ENCODE measurements at regions not wholly inside any gene's neighbourhood (a gene's known extent, or its start where the extent isn't known, plus 50 kb on each side); places are given as distances from the start of the nearest gene placed in this dataset.

GRCh38 chr20:58025233-58025632 is 203.2 kb downstream of the ANKRD60 start:
- POLR2A ChIA-PET: no interaction called here
- ATAC-seq: no peak
- Mint-ChIP-seq H3K4me3 (no peak overlapping the region), H3K27me3 (peaks cover 11 to 44% (median 21%) of the 10 kb centered on the region in 5 donors), H3K9me3 (no peaks in the 10 kb centered on the region), H3K36me3 (no peaks in the 10 kb centered on the region), H3K4me1 (peaks cover 0 to 3% (median 0%) of the 10 kb centered on the region in 4 donors), H3K27ac (no peak overlapping the region)
- DNase-seq: no peak

GRCh38 chr20:58024241-58024721 is 204.2 kb downstream of the ANKRD60 start:
- peaks cover 11 to 36% (median 18%) of the 10 kb centered on the region in 5 donors for H3K27me3 Mint-ChIP-seq
- H3K9me3 Mint-ChIP-seq: no peaks in the 10 kb centered on the region
- H3K27ac Mint-ChIP-seq: no peak overlapping the region
- ATAC-seq (no peak), DNase-seq (no peak)
- POLR2A ChIA-PET: no interaction called here
- no peak overlapping the region for H3K4me3 Mint-ChIP-seq
- no peaks in the 10 kb centered on the region for H3K36me3 Mint-ChIP-seq
- peaks cover 0 to 3% (median 0%) of the 10 kb centered on the region in 4 donors for H3K4me1 Mint-ChIP-seq

- no peaks in the 10 kb centered on the region for H3K9me3 Mint-ChIP-seq
Observed at GRCh38 chr20:58023781-58024180, 204.7 kb downstream of the ANKRD60 start.

GRCh38 chr20:58023346-58023745 is 205.1 kb downstream of the ANKRD60 start:
- POLR2A ChIA-PET: no interaction called here
- H3K4me3 Mint-ChIP-seq: no peak overlapping the region
- no peaks in the 10 kb centered on the region for H3K9me3 Mint-ChIP-seq
- ATAC-seq (no peak), DNase-seq (no peak)
- peaks cover 0 to 3% (median 0%) of the 10 kb centered on the region in 4 donors for H3K4me1 Mint-ChIP-seq
- H3K36me3 Mint-ChIP-seq: no peaks in the 10 kb centered on the region
- no peak overlapping the region for H3K27ac Mint-ChIP-seq
- peaks cover 6 to 34% (median 15%) of the 10 kb centered on the region in 5 donors for H3K27me3 Mint-ChIP-seq

More at GRCh38 chr20:58023781-58024180, 204.7 kb downstream of the ANKRD60 start:
- POLR2A ChIA-PET: no interaction called here
- no peak overlapping the region for H3K4me3 Mint-ChIP-seq
- no peak for DNase-seq
- peaks cover 10 to 34% (median 17%) of the 10 kb centered on the region in 5 donors for H3K27me3 Mint-ChIP-seq
- ATAC-seq: no peak
- no peaks in the 10 kb centered on the region for H3K36me3 Mint-ChIP-seq
- H3K27ac Mint-ChIP-seq: no peak overlapping the region
- peaks cover 0 to 3% (median 0%) of the 10 kb centered on the region in 4 donors for H3K4me1 Mint-ChIP-seq

GRCh38 chr20:58022711-58023110 is 205.7 kb downstream of the ANKRD60 start:
- ATAC-seq: no peak
- no peaks in the 10 kb centered on the region for H3K36me3 Mint-ChIP-seq
- POLR2A ChIA-PET: no interaction called here
- no peak overlapping the region for H3K27ac Mint-ChIP-seq
- peaks cover 3 to 35% (median 18%) of the 10 kb centered on the region in 5 donors for H3K27me3 Mint-ChIP-seq
- no peaks in the 10 kb centered on the region for H3K9me3 Mint-ChIP-seq
- DNase-seq: no peak
- no peak overlapping the region for H3K4me3 Mint-ChIP-seq
- H3K4me1 Mint-ChIP-seq: peaks cover 0 to 6% (median 1%) of the 10 kb centered on the region in 4 donors

- Mint-ChIP-seq H3K27ac (peak overlapping the region in 1 of 10 donors; percentile 83), H3K4me1 (peaks cover 0 to 6% (median 1%) of the 10 kb centered on the region in 4 donors), H3K36me3 (no peaks in the 10 kb centered on the region), H3K27me3 (peaks cover 0 to 36% (median 20%) of the 10 kb centered on the region in 5 donors), H3K9me3 (no peaks in the 10 kb centered on the region), H3K4me3 (no peak overlapping the region)
- DNase-seq (no peak), ATAC-seq (no peak)
- POLR2A ChIA-PET: no interaction called here
Observed at GRCh38 chr20:58021481-58021880, 207.0 kb downstream of the ANKRD60 start.

- DNase-seq (no peak), ATAC-seq (no peak)
- peaks cover 0 to 6% (median 1%) of the 10 kb centered on the region in 4 donors for H3K4me1 Mint-ChIP-seq
- H3K4me3 Mint-ChIP-seq: no peak overlapping the region
- POLR2A ChIA-PET: no interaction called here
- H3K27ac Mint-ChIP-seq: peak overlapping the region in 1 of 10 donors; percentile 53
- H3K9me3 Mint-ChIP-seq: no peaks in the 10 kb centered on the region
- H3K27me3 Mint-ChIP-seq: peaks cover 0 to 37% (median 20%) of the 10 kb centered on the region in 5 donors
- no peaks in the 10 kb centered on the region for H3K36me3 Mint-ChIP-seq
Observed at GRCh38 chr20:58020656-58021454, 207.6 kb downstream of the ANKRD60 start.

- Mint-ChIP-seq H3K4me1 (peaks cover under 1 to 6% (median 2%) of the 10 kb centered on the region in 4 donors), H3K36me3 (no peaks in the 10 kb centered on the region), H3K9me3 (no peaks in the 10 kb centered on the region), H3K4me3 (no peak overlapping the region), H3K27me3 (peaks cover 0 to 39% (median 20%) of the 10 kb centered on the region in 5 donors), H3K27ac (no peak overlapping the region)
- ATAC-seq (no peak), DNase-seq (no peak)
- POLR2A ChIA-PET: no interaction called here
Observed at GRCh38 chr20:58019850-58020625, 208.4 kb downstream of the ANKRD60 start.

- ATAC-seq: no peak
Observed at GRCh38 chr20:58019027-58019849, 209.2 kb downstream of the ANKRD60 start.

GRCh38 chr20:58018590-58018989 is 209.9 kb downstream of the ANKRD60 start:
- DNase-seq (no peak), ATAC-seq (no peak)
- H3K4me3 Mint-ChIP-seq: no peak overlapping the region
- peaks cover 10 to 14% (median 13%) of the 10 kb centered on the region in 4 donors for H3K4me1 Mint-ChIP-seq
- H3K27ac Mint-ChIP-seq: no peak overlapping the region
- POLR2A ChIA-PET: no interaction called here
- H3K9me3 Mint-ChIP-seq: no peaks in the 10 kb centered on the region
- no peaks in the 10 kb centered on the region for H3K36me3 Mint-ChIP-seq
- H3K27me3 Mint-ChIP-seq: peaks cover 0 to 32% (median 15%) of the 10 kb centered on the region in 5 donors

More at GRCh38 chr20:58019027-58019849, 209.2 kb downstream of the ANKRD60 start:
- Mint-ChIP-seq H3K4me1 (peaks cover 8 to 12% (median 10%) of the 10 kb centered on the region in 4 donors), H3K27me3 (peaks cover 0 to 32% (median 15%) of the 10 kb centered on the region in 5 donors), H3K27ac (no peak overlapping the region), H3K9me3 (no peaks in the 10 kb centered on the region), H3K4me3 (no peak overlapping the region), H3K36me3 (no peaks in the 10 kb centered on the region)
- POLR2A ChIA-PET: no interaction called here
- DNase-seq: no peak

- H3K27me3 Mint-ChIP-seq: peaks cover 0 to 32% (median 15%) of the 10 kb centered on the region in 5 donors
- no peak overlapping the region for H3K27ac Mint-ChIP-seq
- no peak for ATAC-seq
- no peak for DNase-seq
- H3K4me3 Mint-ChIP-seq: no peak overlapping the region
- POLR2A ChIA-PET: no interaction called here
- H3K4me1 Mint-ChIP-seq: peaks cover 10 to 14% (median 13%) of the 10 kb centered on the region in 4 donors
- no peaks in the 10 kb centered on the region for H3K36me3 Mint-ChIP-seq
- no peaks in the 10 kb centered on the region for H3K9me3 Mint-ChIP-seq
Observed at GRCh38 chr20:58017970-58018530, 210.4 kb downstream of the ANKRD60 start.
